K562 (cell line): ENCODE measurements at regions not wholly inside any gene's neighbourhood (a gene's known extent, or its start where the extent isn't known, plus 50 kb on each side); places are given as distances from the start of the nearest gene placed in this dataset.

Source experiments
- CREB3 ChIP-seq: fragments of 450-650 bp; conservative IDR thresholded peaks from 2 replicates; pipeline ENCODE4 v1.6.1; 2016; ENCODE audit warnings: missing genetic modification characterization, low read depth, mild to moderate bottlenecking, missing compliant biosample characterization, moderate library complexity
- CREBBP ChIP-seq: IDR thresholded peaks from one replicate; pipeline ENCODE4 v1.6.1; 2012; ENCODE audit warnings: low read depth, mild to moderate bottlenecking, control low read depth, inconsistent platforms, low read length
- FIP1L1 ChIP-seq: fragments of 200-400 bp; formaldehyde crosslinking; IDR thresholded peaks from 2 replicates; pipeline ENCODE4 v1.6.1; 2018; ENCODE audit warnings: mild to moderate bottlenecking, low read depth, low read length; ENCODE audit not compliant: poor library complexity, severe bottlenecking
- FOXM1 ChIP-seq, 2 experiments: fragments of 450-650 bp in 1 of 2; sonication (generic) in 1 of 2; formaldehyde crosslinking in 1 of 2; IDR thresholded peaks; 2 replicates each; pipeline versions ENCODE4 v1.6.1 to v1.9.0; 2017 to 2022; ENCODE audit warnings: low read depth in 2 of 2, mild to moderate bottlenecking in 2 of 2, missing genetic modification reagents in 1 of 2, moderate library complexity in 1 of 2
- HDAC8 ChIP-seq: fragments of 450-650 bp; IDR thresholded peaks from 2 replicates; pipeline ENCODE4 v1.6.1; 2016; ENCODE audit warnings: mild to moderate bottlenecking, missing genetic modification characterization, moderate library complexity, missing compliant biosample characterization
- MCM5 ChIP-seq: fragments of 450-650 bp; IDR thresholded peaks from 2 replicates; pipeline ENCODE4 v1.6.1; 2016; ENCODE audit warnings: low read depth
- MTA1 ChIP-seq: fragments of 450-650 bp; IDR thresholded peaks from 2 replicates; pipeline ENCODE4 v1.6.1; 2017; ENCODE audit warnings: borderline replicate concordance
- RBM14 ChIP-seq: fragments of 200-400 bp; formaldehyde crosslinking; IDR thresholded peaks from 2 replicates; pipeline ENCODE4 v1.6.1; 2018; ENCODE audit warnings: low read depth, mild to moderate bottlenecking, low read length, moderate library complexity, borderline replicate concordance; ENCODE audit not compliant: insufficient read depth
- RREB1 ChIP-seq: fragments of 250-450 bp; sonication (Bioruptor Pico); IDR thresholded peaks from 2 replicates; pipeline ENCODE4 v1.4.0; 2020
- SMAD3 ChIP-seq: fragments of 450-650 bp; formaldehyde crosslinking; conservative IDR thresholded peaks from 2 replicates; pipeline ENCODE4 v1.4.0; 2020; ENCODE audit warnings: mild to moderate bottlenecking
- TARDBP ChIP-seq: fragments of 450-650 bp; IDR thresholded peaks from 2 replicates; pipeline ENCODE4 v1.6.1; 2016
- TCFL5 ChIP-seq: fragments of 250-450 bp; sonication (Bioruptor Pico); conservative IDR thresholded peaks from 2 replicates; pipeline ENCODE4 v1.6.1; 2021; ENCODE audit warnings: mild to moderate bottlenecking, moderate library complexity, matching md5 sums
- TEAD2 ChIP-seq: fragments of 450-650 bp; IDR thresholded peaks from 2 replicates; pipeline ENCODE4 v1.6.1; 2016; ENCODE audit warnings: missing genetic modification characterization, control low read depth, missing compliant biosample characterization

- TF ChIP-seq RBM14 (no peak), CREB3 (tag) (no peak), RREB1 (CRISPR knock-in tag) (no peak), FOXM1 (IDR thresholded peaks at IDR 0.05; ENCODE audit: low read depth) (peak; percentile 19; the same call in 1 of the 2 replicates), FOXM1 (CRISPR knock-in tag; IDR thresholded peaks at IDR 0.05; ENCODE audit: low read depth) (no peak), MCM5 (no peak), CREBBP (no peak), TEAD2 (tag) (no peak), SMAD3 (CRISPR knock-in tag) (no peak), TCFL5 (CRISPR knock-in tag) (no peak), MTA1 (no peak), HDAC8 (tag) (no peak), TARDBP (no peak), FIP1L1 (no peak)
Measured at GRCh38 chr7:12805518-12805928, 118.1 kb downstream of the ARL4A start (continued).
